ENCODE measurements at regions not wholly inside any gene's neighbourhood (a gene's known extent, or its start where the extent isn't known, plus 50 kb on each side); places are given as distances from the start of the nearest gene placed in this dataset.

DNA sequence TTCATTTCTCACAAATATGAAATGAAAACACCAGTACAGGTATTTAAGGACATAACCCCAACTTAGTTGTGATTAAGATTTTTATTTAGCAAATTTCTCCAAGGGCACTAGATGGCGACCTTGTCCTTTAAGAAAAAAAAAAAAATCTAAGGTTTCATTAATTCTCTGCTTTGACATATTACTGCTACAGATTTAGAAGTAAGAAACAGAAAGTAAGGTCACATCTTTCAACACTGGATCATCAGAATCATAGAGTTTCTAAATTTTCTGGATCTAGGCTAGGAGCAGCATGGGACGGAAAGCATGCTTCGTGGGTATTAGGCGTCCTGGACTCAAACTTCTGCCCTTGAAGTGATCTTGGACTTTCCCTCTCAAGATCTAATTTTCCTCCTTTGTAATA lies 85.5 kb upstream of the PRKG1 start:
- Mint-ChIP-seq H3K4me1 (no peaks in the 10 kb centered on the region), H3K36me3 (ENCODE audit: insufficient read depth) (peaks cover 2% of the 10 kb centered on the region), H3K27ac (ENCODE audit: low read depth) (no peak overlapping the region), H3K4me3 (no peak overlapping the region), H3K27me3 (peaks cover 62% of the 10 kb centered on the region), H3K9me3 (no peaks in the 10 kb centered on the region)
- no peak for ATAC-seq (replicated peaks; ENCODE audit: extremely low read depth, poor library complexity, severe bottlenecking)
- no peak for DNase-seq (ENCODE audit: low spot score in 2 of 2)

DNA sequence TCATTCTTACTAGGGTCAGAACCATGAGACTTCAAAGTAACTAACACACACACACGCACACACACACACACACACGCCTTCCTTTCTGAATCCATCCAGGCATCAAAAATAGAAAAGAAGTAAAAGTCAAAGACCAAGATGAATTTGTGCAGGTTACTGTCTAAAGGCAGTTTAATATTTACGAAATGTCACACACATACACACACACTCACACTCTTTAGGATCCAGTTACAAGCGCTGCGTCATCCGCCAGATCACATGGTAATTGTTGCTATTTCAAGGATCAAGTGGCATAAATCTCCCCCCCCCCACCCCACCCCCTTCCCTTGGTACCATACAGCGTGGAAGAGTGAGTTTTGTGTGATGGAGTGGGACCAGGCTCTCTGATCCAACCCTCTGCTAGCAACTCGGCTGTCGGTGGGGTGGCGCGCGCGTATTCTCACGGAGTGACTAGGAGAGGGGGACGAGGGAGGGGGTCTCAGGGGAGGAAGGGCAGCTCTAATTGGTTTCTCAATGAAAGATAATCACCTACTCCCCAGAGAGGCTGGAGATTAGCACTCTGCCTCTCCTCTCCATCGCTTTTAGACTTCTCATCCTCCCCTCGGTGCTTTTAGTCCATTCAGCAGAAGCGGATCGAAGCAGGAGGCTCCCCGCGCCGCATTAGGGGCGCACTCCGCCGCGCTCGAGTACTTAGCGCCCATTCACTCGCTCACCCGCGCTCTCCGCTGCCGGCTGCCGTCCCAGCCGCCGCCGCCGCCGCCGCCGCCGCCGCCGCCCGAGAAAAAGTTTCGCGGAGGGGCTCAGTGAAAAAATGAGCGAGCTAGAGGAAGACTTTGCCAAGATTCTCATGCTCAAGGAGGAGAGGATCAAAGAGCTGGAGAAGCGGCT lies 83.5 kb upstream of the PRKG1 start:
- DNase-seq (ENCODE audit: low spot score in 2 of 2) (no peak), ATAC-seq (replicated peaks; ENCODE audit: extremely low read depth, poor library complexity, severe bottlenecking) (peak; percentile 14)
- Mint-ChIP-seq H3K27me3 (peaks cover 79% of the 10 kb centered on the region), H3K4me3 (peak overlapping the region; percentile 68), H3K4me1 (no peaks in the 10 kb centered on the region), H3K27ac (ENCODE audit: low read depth) (no peak overlapping the region), H3K9me3 (no peaks in the 10 kb centered on the region), H3K36me3 (ENCODE audit: insufficient read depth) (peaks cover 2% of the 10 kb centered on the region)

DNA sequence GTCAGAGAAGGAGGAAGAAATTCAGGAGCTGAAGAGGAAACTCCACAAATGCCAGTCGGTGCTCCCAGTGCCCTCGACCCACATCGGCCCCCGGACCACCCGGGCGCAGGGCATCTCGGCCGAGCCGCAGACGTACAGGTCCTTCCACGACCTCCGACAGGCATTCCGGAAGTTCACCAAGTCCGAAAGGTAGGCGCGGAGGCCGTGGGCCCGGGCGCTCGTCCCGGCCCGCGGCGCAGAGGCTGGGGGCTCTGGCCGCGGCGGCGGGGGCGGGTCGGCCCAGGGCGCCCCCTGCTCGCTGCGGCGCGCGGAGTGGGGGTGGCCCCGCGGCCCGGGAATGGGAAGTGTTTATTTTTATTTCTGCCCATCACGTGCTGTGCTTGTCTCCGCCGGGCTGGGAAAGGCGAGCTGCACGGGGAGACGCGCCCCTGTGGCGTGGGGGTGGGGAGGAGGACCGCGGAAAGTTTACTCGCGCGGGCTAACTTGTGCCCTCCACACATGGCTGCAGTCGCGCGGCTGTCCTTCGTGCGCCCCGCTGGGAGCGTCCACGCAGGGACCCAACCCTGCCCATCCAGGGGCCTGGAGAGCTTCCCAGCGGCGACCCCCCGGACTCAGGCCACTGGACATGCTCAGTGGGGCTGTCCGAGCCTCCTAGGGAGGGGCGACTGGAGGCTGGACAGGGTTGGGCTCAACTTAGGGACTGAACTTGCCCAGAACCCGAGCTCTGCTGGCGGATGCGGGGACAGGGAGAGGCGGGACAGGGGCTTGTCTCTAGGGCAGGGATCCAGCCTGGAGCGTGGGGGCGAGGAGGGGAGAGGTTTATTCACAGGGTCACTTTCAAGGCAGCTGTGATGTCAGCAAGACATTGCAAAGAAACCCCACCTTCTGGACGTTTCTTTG lies 82.6 kb upstream of the PRKG1 start:
- no peak for ATAC-seq (replicated peaks; ENCODE audit: extremely low read depth, poor library complexity, severe bottlenecking)
- peaks cover 80% of the 10 kb centered on the region for H3K27me3 Mint-ChIP-seq
- DNase-seq (ENCODE audit: low spot score in 2 of 2) = no peak
- H3K27ac Mint-ChIP-seq (ENCODE audit: low read depth) = no peak overlapping the region
- peaks cover 2% of the 10 kb centered on the region for H3K36me3 Mint-ChIP-seq (ENCODE audit: insufficient read depth)
- no peaks in the 10 kb centered on the region for H3K9me3 Mint-ChIP-seq
- H3K4me3 Mint-ChIP-seq = peak overlapping the region; percentile 68
- no peaks in the 10 kb centered on the region for H3K4me1 Mint-ChIP-seq

DNA sequence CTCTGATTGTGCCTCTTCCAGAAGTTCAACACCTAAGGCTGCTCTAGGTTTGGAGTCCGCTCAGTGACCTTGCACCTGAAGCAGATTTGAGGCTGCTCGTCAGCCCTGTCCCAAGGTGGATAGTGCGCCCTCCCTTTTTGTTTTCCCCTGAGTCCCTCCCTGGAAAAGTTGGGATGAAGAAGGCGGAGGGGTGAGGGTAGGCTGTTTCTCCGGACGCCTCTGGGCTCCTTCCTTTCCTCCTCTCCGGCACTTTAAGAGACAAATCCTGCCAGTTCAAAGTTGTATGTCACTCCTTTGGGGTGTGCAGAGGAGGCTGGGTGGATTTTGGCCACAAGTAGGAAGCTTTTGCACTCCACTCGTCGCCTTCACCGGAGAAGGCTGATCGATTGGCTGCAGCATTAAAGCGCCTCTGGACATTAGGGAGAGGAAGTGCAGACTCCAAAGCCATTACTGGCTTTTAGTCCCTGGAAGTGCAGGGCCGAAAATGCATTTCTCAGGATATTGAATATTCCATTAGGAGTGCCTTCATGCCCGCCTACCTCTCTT lies 81.9 kb upstream of the PRKG1 start:
- H3K9me3 Mint-ChIP-seq = no peaks in the 10 kb centered on the region
- H3K27me3 Mint-ChIP-seq = peaks cover 80% of the 10 kb centered on the region
- H3K4me3 Mint-ChIP-seq = peak overlapping the region; percentile 1
- ATAC-seq (replicated peaks; ENCODE audit: extremely low read depth, poor library complexity, severe bottlenecking) = no peak
- H3K4me1 Mint-ChIP-seq = no peaks in the 10 kb centered on the region
- DNase-seq (ENCODE audit: low spot score in 2 of 2) = no peak
- peaks cover 2% of the 10 kb centered on the region for H3K36me3 Mint-ChIP-seq (ENCODE audit: insufficient read depth)
- no peak overlapping the region for H3K27ac Mint-ChIP-seq (ENCODE audit: low read depth)

DNA sequence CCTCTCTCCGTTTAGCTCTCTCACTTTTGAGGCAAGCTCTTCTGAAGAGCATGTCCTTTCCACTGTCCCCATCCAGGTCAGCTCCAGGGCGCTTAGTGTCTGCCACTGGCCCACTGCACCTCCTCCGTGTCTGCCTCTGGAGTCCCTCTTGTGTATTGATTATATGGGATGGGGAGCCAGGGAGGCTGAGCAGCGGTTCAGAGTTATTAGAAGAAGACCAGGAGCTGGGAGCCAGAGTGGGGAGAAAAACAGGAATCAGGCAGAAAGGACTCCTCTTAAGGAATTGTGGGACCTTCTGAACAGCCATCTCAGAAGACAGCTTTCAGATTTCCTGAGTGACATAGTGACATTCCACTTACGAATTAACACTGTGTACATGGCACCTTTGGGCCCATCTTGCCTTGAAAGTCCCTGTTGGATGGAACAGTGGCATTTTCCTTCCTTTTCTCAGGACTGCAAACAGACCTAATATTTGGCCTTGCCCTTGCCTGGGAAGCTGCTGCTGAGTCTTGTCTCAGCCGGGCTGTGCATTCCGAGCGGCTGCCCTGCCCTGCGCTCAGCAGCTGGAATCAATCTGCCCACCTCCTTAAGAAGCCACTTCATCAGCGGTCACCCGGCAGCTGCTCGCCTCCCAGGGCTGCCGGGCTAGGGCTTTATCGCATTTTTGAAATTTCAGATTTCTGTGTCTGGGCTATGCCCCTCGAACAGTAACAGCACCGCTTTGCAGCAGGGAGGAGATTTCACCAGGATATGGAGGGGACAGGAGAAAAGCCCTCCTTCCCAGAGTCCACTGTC lies 81.1 kb upstream of the PRKG1 start:
- Mint-ChIP-seq H3K27ac (ENCODE audit: low read depth) (no peak overlapping the region), H3K4me1 (no peaks in the 10 kb centered on the region), H3K36me3 (ENCODE audit: insufficient read depth) (peaks cover 2% of the 10 kb centered on the region), H3K4me3 (peak overlapping the region; percentile 1), H3K9me3 (no peaks in the 10 kb centered on the region), H3K27me3 (peaks cover 80% of the 10 kb centered on the region)
- DNase-seq (ENCODE audit: low spot score in 2 of 2) (no peak), ATAC-seq (replicated peaks; ENCODE audit: extremely low read depth, poor library complexity, severe bottlenecking) (no peak)

DNA sequence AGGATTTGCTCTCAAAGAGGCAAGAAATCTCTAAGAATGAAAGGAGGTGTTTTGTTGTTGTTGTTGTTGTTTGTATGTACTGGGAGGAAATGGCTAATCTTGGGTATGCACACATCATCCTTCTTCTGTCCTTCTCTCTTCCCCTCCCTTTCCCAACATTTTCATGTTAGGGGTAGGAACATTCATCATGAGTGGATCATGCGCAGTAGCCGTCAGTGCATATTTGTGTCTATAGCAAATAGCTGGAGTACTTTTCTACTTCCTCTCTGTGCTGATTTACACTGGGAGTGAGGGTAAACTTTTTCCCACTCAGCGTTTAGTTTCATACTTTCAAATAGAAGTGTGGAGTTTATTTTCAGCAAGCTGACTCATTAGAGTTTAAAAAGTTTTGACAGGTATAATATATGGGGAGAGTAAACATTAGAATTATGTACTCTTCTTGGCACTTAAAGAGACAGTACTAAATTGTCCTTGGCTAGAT lies 80.5 kb upstream of the PRKG1 start:
- Mint-ChIP-seq H3K4me3 (no peak overlapping the region), H3K27me3 (peaks cover 80% of the 10 kb centered on the region), H3K4me1 (no peaks in the 10 kb centered on the region), H3K9me3 (no peaks in the 10 kb centered on the region), H3K27ac (ENCODE audit: low read depth) (no peak overlapping the region), H3K36me3 (ENCODE audit: insufficient read depth) (peaks cover 2% of the 10 kb centered on the region)
- ATAC-seq (replicated peaks; ENCODE audit: extremely low read depth, poor library complexity, severe bottlenecking) = no peak
- DNase-seq (ENCODE audit: low spot score in 2 of 2) = no peak

DNA sequence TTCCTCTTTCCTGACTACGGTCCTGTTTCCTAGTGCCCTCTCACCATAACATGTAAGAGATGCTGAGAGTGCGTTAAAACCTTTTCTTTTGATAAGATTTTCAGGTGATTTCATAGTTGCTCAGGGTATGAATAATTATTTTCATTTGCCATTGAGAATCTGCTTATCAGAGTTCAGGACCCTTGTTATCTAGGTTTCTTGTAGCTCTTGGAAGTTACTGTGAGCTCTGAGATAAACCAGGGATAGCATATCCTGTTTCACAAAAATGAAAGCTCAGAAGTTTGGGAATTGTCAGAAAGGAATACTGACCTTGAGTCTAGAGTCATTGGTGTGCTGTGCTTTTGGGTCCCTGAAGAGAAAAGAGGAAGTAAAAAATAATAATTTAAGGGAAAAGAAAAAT lies 76.8 kb upstream of the PRKG1 start:
- Mint-ChIP-seq H3K27ac (ENCODE audit: low read depth) (no peak overlapping the region), H3K36me3 (ENCODE audit: insufficient read depth) (peaks cover 2% of the 10 kb centered on the region), H3K4me1 (no peaks in the 10 kb centered on the region), H3K4me3 (no peak overlapping the region), H3K27me3 (peaks cover 51% of the 10 kb centered on the region), H3K9me3 (no peaks in the 10 kb centered on the region)
- no peak for ATAC-seq (replicated peaks; ENCODE audit: extremely low read depth, poor library complexity, severe bottlenecking)
- no peak for DNase-seq (ENCODE audit: low spot score in 2 of 2)

DNA sequence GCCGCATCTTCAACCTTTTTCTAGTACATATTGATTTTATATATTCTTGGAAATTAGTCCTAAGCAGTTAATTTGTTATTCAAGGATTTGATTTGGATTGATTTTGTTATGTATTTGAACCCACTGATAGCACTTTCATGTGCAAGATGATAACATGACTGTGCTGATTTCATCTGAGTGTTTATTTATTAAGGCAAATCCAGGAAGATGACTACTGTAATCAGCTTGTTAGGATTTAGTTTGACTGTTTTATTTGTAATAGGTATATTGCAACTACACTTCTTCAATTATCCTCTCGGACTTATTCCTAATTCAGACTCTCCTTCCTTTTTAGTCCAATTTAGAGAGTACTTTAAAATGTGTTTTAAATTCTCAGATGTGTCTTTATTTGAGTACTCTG lies 75.1 kb upstream of the PRKG1 start:
- DNase-seq (ENCODE audit: low spot score in 2 of 2) (no peak), ATAC-seq (replicated peaks; ENCODE audit: extremely low read depth, poor library complexity, severe bottlenecking) (no peak)
- H3K4me3 Mint-ChIP-seq = no peak overlapping the region
- peaks cover 45% of the 10 kb centered on the region for H3K27me3 Mint-ChIP-seq
- H3K36me3 Mint-ChIP-seq (ENCODE audit: insufficient read depth) = no peaks in the 10 kb centered on the region
- no peaks in the 10 kb centered on the region for H3K4me1 Mint-ChIP-seq
- no peaks in the 10 kb centered on the region for H3K9me3 Mint-ChIP-seq
- no peak overlapping the region for H3K27ac Mint-ChIP-seq (ENCODE audit: low read depth)

DNA sequence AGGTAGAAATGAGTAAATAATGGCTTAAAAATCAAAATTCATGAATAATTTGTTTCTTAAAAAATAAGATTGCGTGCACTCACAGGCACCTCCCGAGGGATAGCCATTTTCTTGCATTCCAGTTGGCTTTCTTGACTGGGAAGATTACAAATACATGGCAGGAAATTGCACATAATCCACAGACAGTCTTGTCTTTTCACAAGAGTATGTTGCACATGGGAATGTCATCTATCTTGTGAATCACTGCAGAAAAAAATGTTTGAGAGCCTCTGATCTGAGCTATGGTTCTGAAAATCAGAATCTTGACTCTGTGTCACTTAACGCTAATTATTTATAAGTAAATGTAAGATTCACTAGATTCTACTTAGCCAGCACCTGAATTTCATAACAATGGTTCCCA lies 74.1 kb upstream of the PRKG1 start:
- DNase-seq (ENCODE audit: low spot score in 2 of 2) (no peak), ATAC-seq (replicated peaks; ENCODE audit: extremely low read depth, poor library complexity, severe bottlenecking) (no peak)
- Mint-ChIP-seq H3K27ac (ENCODE audit: low read depth) (no peak overlapping the region), H3K4me1 (no peaks in the 10 kb centered on the region), H3K9me3 (no peaks in the 10 kb centered on the region), H3K36me3 (ENCODE audit: insufficient read depth) (no peaks in the 10 kb centered on the region), H3K27me3 (peaks cover 42% of the 10 kb centered on the region), H3K4me3 (no peak overlapping the region)

DNA sequence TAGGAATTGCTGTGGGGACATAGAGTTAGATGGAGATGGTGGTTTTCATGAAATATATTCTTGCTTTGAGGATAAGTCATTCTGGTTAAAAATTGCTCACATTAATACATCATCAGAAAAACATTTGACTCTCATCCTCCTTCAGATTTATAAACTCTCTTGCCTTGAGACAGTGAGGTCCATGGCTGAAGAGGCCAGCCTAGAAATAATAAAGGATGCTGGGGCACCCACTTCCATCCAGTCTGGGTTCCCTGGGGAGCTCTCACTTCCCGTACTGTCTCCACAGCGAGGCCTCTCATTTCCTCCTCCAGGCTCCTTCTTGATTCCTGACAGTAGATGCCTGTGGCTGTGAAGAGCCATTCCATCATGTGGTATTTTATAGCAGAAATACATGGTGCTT lies 73.3 kb upstream of the PRKG1 start:
- ATAC-seq (replicated peaks; ENCODE audit: extremely low read depth, poor library complexity, severe bottlenecking) (no peak), DNase-seq (ENCODE audit: low spot score in 2 of 2) (no peak)
- H3K36me3 Mint-ChIP-seq (ENCODE audit: insufficient read depth) = no peaks in the 10 kb centered on the region
- H3K27ac Mint-ChIP-seq (ENCODE audit: low read depth) = no peak overlapping the region
- H3K27me3 Mint-ChIP-seq = peaks cover 44% of the 10 kb centered on the region
- H3K9me3 Mint-ChIP-seq = no peaks in the 10 kb centered on the region
- no peak overlapping the region for H3K4me3 Mint-ChIP-seq
- H3K4me1 Mint-ChIP-seq = no peaks in the 10 kb centered on the region

DNA sequence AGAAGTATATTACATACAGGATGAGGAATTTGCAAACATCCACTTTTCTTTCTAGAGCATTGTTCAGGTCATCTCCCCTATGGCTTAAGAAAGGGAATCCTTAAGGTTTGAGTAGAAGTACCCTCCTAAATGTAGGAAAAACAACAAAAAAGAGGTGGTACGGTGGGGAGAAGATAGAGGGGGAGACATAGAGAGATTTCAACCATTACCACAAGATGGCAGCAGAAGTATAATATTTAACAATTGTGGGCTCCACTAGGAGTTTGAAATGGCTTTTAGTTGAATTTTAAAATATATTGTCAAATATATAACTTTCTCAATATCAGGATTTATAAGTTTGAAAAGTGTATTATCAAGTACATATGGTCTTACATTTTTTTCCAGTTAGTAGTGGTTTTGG lies 72.7 kb upstream of the PRKG1 start:
- H3K4me1 Mint-ChIP-seq = no peaks in the 10 kb centered on the region
- ATAC-seq (replicated peaks; ENCODE audit: extremely low read depth, poor library complexity, severe bottlenecking) (no peak), DNase-seq (ENCODE audit: low spot score in 2 of 2) (no peak)
- no peaks in the 10 kb centered on the region for H3K9me3 Mint-ChIP-seq
- no peak overlapping the region for H3K27ac Mint-ChIP-seq (ENCODE audit: low read depth)
- H3K4me3 Mint-ChIP-seq = no peak overlapping the region
- H3K36me3 Mint-ChIP-seq (ENCODE audit: insufficient read depth) = no peaks in the 10 kb centered on the region
- peaks cover 39% of the 10 kb centered on the region for H3K27me3 Mint-ChIP-seq

DNA sequence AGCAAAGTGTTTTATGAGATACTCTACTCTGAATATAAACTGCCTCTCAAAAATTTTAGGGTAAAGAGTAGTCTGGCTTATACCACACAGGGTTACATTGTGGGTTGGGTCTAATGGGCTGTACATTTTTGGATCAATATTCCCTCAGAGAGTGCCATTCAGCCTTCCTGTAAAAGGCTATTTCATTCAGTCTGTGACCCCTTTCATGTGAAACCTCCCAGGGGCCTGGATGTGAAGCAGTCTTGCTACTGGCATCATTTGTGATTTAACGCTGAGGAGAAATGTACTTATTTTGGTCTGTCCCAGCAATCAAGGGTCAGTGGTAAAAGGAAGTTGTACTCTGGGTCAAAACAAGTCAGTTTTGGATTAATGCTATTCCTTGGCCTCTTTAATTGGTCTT lies 71.8 kb upstream of the PRKG1 start:
- Mint-ChIP-seq H3K4me1 (no peaks in the 10 kb centered on the region), H3K27ac (ENCODE audit: low read depth) (no peak overlapping the region), H3K9me3 (no peaks in the 10 kb centered on the region), H3K36me3 (ENCODE audit: insufficient read depth) (no peaks in the 10 kb centered on the region), H3K4me3 (no peak overlapping the region), H3K27me3 (peaks cover 38% of the 10 kb centered on the region)
- ATAC-seq (replicated peaks; ENCODE audit: extremely low read depth, poor library complexity, severe bottlenecking) (no peak), DNase-seq (ENCODE audit: low spot score in 2 of 2) (no peak)

Measured in central memory CD8-positive, alpha-beta T cell (primary cell).